ENCODE measurements at regions not wholly inside any gene's neighbourhood (a gene's known extent, or its start where the extent isn't known, plus 50 kb on each side); places are given as distances from the start of the nearest gene placed in this dataset.
"Not testable (repeated sequence)": the region's sequence is repeated elsewhere in the genome, so short reads cannot be mapped to it uniquely, and the experiment has no call there.

DNA sequence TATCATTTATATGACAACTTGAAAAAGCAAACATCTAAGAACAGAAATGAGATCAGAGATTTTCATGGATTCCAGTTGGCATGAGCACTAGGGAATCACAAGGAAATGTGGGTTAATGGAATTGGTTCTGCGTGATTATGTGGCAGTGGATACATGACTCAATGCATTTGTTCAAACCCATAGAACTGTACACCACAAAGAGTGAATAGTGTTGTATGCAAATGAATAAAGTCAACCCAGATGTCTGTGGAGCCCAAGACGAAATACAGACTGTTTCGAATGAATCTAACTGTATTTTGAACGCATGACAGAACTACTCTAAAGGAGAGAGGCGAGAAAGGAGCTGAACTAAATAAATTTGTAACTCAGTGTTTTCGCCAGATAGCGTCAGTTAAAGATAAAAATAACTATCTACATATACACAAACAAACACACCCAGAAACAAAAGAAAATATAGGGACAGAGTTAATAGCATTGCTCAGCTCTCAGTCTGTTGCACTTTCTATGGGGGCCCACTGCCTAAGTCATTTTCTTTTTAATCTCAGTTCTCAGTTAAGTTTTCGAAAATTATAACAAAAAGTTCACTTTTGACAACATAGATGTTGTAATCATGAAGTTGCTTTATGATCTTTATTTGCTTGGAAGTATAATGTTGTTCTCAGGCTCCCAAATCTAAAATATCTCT lies 636.7 kb upstream of the SEMA3D start:
- Histone ChIP-seq H3K27me3 (ENCODE audit: control insufficient read depth, insufficient read depth, low read length) (no peaks in the 10 kb centered on the region), H3K27ac (ENCODE audit: low read length) (no peak overlapping the region), H3K36me3 (ENCODE audit: control insufficient read depth, insufficient read depth, low read length) (no peaks in the 10 kb centered on the region), H3K4me3 (ENCODE audit: low read length) (no peak overlapping the region), H3K4me1 (ENCODE audit: control insufficient read depth, insufficient read depth, low read length) (no peaks in the 10 kb centered on the region), H3K9me3 (replicated peaks; ENCODE audit: control insufficient read depth, low read depth, low read length) (peaks cover 10% of the 10 kb centered on the region)
- peak; percentile 52 for DNase-seq
- WGBS (ENCODE audit: insufficient coverage): no CpG with 5 or more reads among the region's 8 CpGs

GRCh38 chr7:85821926-85822325 lies 635.1 kb upstream of the SEMA3D start:
- Histone ChIP-seq H3K9me3 (replicated peaks; ENCODE audit: control insufficient read depth, low read depth, low read length) (peaks cover 10% of the 10 kb centered on the region), H3K36me3 (ENCODE audit: control insufficient read depth, insufficient read depth, low read length) (no peaks in the 10 kb centered on the region), H3K4me3 (ENCODE audit: low read length) (no peak overlapping the region), H3K27ac (ENCODE audit: low read length) (no peak overlapping the region), H3K4me1 (ENCODE audit: control insufficient read depth, insufficient read depth, low read length) (no peaks in the 10 kb centered on the region), H3K27me3 (ENCODE audit: control insufficient read depth, insufficient read depth, low read length) (no peaks in the 10 kb centered on the region)
- DNase-seq: no peak
- 86% methylated on average over 4 of the region's 4 CpGs for WGBS (ENCODE audit: insufficient coverage)

GRCh38 chr7:85820702-85821443 lies 634.0 kb upstream of the SEMA3D start:
- H3K4me3 ChIP-seq (ENCODE audit: low read length): no peak overlapping the region
- H3K27me3 ChIP-seq (ENCODE audit: control insufficient read depth, insufficient read depth, low read length): no peaks in the 10 kb centered on the region
- H3K36me3 ChIP-seq (ENCODE audit: control insufficient read depth, insufficient read depth, low read length): no peaks in the 10 kb centered on the region
- no peak for DNase-seq
- H3K4me1 ChIP-seq (ENCODE audit: control insufficient read depth, insufficient read depth, low read length): no peaks in the 10 kb centered on the region
- H3K27ac ChIP-seq (ENCODE audit: low read length): no peak overlapping the region
- WGBS (ENCODE audit: insufficient coverage): 96% methylated on average over 5 of the region's 5 CpGs
- H3K9me3 ChIP-seq (replicated peaks; ENCODE audit: control insufficient read depth, low read depth, low read length): peaks cover 10% of the 10 kb centered on the region

DNA sequence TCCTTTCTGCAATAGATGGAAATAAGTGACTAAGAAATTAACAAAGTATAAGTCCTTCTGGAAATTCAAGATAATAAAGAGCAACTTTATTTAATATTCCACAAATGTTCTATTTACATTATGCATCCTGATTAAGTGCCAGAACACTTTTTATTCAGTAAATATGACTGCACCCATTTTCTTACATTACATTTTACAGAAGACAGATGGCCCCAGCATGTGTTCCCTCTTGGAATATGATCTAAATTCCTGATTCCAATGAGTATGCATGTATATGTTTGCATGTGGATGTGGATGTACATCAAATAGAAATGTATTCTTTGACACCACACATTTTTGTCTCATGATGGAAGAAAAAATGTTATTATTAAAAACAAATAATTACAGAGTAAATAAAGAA lies 628.7 kb upstream of the SEMA3D start:
- no peaks in the 10 kb centered on the region for H3K36me3 ChIP-seq (ENCODE audit: control insufficient read depth, insufficient read depth, low read length)
- no peak overlapping the region for H3K4me3 ChIP-seq (ENCODE audit: low read length)
- no peaks in the 10 kb centered on the region for H3K9me3 ChIP-seq (replicated peaks; ENCODE audit: control insufficient read depth, low read depth, low read length)
- no peaks in the 10 kb centered on the region for H3K27me3 ChIP-seq (ENCODE audit: control insufficient read depth, insufficient read depth, low read length)
- H3K4me1 ChIP-seq (ENCODE audit: control insufficient read depth, insufficient read depth, low read length): no peaks in the 10 kb centered on the region
- no peak overlapping the region for H3K27ac ChIP-seq (ENCODE audit: low read length)
- peak; percentile 23 for DNase-seq

DNA sequence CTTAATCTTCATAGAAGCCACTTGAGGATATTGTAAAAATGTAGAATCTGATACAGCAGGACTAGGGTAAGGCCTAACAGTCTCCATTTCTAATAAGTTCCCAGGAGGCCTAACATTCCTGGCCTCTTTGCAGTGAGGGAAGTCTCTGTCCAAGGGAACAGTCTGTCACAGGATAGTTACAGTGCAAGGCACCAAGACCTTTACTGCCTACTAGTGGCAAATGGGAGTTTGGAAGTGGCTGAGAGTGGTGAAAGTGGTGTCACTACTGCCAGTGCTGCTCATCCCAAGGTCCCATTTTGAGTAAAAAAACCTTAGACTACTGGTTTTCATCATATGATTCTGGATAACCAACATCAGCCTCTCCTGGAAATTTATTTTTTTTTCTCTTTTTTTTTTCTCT lies 619.5 kb upstream of the SEMA3D start:
- Histone ChIP-seq H3K9me3 (replicated peaks; ENCODE audit: control insufficient read depth, low read depth, low read length) (no peaks in the 10 kb centered on the region), H3K36me3 (ENCODE audit: control insufficient read depth, insufficient read depth, low read length) (no peaks in the 10 kb centered on the region), H3K4me1 (ENCODE audit: control insufficient read depth, insufficient read depth, low read length) (no peaks in the 10 kb centered on the region), H3K4me3 (ENCODE audit: low read length) (no peak overlapping the region), H3K27me3 (ENCODE audit: control insufficient read depth, insufficient read depth, low read length) (no peaks in the 10 kb centered on the region), H3K27ac (ENCODE audit: low read length) (no peak overlapping the region)
- DNase-seq: no peak

- H3K9me3 ChIP-seq (replicated peaks; ENCODE audit: control insufficient read depth, low read depth, low read length): no peaks in the 10 kb centered on the region
- no peak overlapping the region for H3K4me3 ChIP-seq (ENCODE audit: low read length)
- DNase-seq: peak; percentile 36
- no peaks in the 10 kb centered on the region for H3K27me3 ChIP-seq (ENCODE audit: control insufficient read depth, insufficient read depth, low read length)
- H3K27ac ChIP-seq (ENCODE audit: low read length): no peak overlapping the region
- H3K36me3 ChIP-seq (ENCODE audit: control insufficient read depth, insufficient read depth, low read length): no peaks in the 10 kb centered on the region
- no peaks in the 10 kb centered on the region for H3K4me1 ChIP-seq (ENCODE audit: control insufficient read depth, insufficient read depth, low read length)
These were observed 618.8 kb upstream of the SEMA3D start for GRCh38 chr7:85805656-85806055.

DNA sequence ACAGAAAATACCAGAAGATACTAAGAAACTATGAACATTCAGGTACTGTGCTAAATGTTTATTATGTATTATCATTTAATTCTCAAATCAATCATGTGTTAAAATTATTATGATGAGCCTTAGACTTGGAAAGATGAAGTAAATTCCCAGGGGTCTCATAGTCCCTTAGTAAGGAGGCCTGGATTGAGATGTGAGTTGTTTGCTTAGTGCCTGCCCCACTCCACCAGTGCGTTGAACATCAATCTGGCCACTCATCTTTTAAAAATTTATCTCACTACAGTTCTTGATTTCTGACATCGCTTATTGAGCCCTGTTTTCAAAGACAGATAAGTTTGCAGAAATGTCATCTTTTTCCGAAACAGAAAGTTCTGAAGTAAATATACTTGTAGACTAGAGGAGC lies 618.4 kb upstream of the SEMA3D start:
- peak; percentile 16 for DNase-seq
- Histone ChIP-seq H3K27ac (ENCODE audit: low read length) (no peak overlapping the region), H3K27me3 (ENCODE audit: control insufficient read depth, insufficient read depth, low read length) (no peaks in the 10 kb centered on the region), H3K9me3 (replicated peaks; ENCODE audit: control insufficient read depth, low read depth, low read length) (no peaks in the 10 kb centered on the region), H3K4me3 (ENCODE audit: low read length) (no peak overlapping the region), H3K36me3 (ENCODE audit: control insufficient read depth, insufficient read depth, low read length) (no peaks in the 10 kb centered on the region), H3K4me1 (ENCODE audit: control insufficient read depth, insufficient read depth, low read length) (no peaks in the 10 kb centered on the region)
- WGBS (ENCODE audit: insufficient coverage): no CpG with 5 or more reads among the region's 3 CpGs

DNA sequence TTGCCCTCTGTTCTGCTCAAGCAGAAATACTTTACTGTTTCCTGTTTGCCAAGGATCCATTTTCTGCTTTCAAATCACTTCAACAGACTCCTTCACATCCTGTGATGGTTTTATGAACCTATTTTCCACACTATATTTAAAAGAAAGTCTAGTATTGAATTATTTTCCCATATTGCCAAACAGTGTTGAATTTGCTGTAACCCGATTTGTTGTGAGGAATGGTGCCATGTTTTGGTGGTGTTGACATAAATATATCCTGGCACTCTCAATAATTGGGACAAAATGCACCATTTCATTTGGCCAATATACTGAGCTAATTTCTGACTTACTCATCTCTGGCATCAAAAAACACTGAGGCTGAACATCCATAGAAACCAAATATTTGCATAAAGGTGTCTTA lies 615.4 kb upstream of the SEMA3D start:
- no CpG with 5 or more reads among the region's 1 CpG for WGBS (ENCODE audit: insufficient coverage)

DNA sequence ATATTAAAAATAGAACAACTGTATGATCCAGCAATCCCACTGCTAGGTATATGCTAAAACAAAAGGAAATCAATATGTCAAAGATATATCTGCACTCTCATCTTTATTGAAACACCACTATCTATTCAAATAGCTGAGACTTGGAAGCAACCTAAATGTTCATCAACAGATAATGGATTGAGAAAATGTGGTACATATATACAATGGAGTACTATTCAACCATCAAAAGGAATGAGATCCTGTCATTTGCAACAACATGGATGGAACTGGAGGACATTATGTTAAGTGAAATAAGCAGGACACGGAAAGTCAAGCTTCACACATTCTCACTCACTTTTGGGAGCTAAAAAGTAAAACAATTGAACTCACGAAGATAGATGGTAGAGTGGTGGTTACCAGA lies 610.1 kb upstream of the SEMA3D start:
- no peaks in the 10 kb centered on the region for H3K4me1 ChIP-seq (ENCODE audit: control insufficient read depth, insufficient read depth, low read length)
- no peaks in the 10 kb centered on the region for H3K36me3 ChIP-seq (ENCODE audit: control insufficient read depth, insufficient read depth, low read length)
- H3K4me3 ChIP-seq (ENCODE audit: low read length): no peak overlapping the region
- H3K27me3 ChIP-seq (ENCODE audit: control insufficient read depth, insufficient read depth, low read length): no peaks in the 10 kb centered on the region
- H3K9me3 ChIP-seq (replicated peaks; ENCODE audit: control insufficient read depth, low read depth, low read length): no peaks in the 10 kb centered on the region
- no peak for DNase-seq
- H3K27ac ChIP-seq (ENCODE audit: low read length): no peak overlapping the region
- no CpG with 5 or more reads among the region's 2 CpGs for WGBS (ENCODE audit: insufficient coverage)

More for the DNA sequence above, 615.4 kb upstream of the SEMA3D start:
- Histone ChIP-seq H3K9me3 (replicated peaks; ENCODE audit: control insufficient read depth, low read depth, low read length) (no peaks in the 10 kb centered on the region), H3K27me3 (ENCODE audit: control insufficient read depth, insufficient read depth, low read length) (no peaks in the 10 kb centered on the region), H3K36me3 (ENCODE audit: control insufficient read depth, insufficient read depth, low read length) (no peaks in the 10 kb centered on the region), H3K4me1 (ENCODE audit: control insufficient read depth, insufficient read depth, low read length) (no peaks in the 10 kb centered on the region), H3K4me3 (ENCODE audit: low read length) (no peak overlapping the region), H3K27ac (ENCODE audit: low read length) (no peak overlapping the region)
- DNase-seq: peak; percentile 66

DNA sequence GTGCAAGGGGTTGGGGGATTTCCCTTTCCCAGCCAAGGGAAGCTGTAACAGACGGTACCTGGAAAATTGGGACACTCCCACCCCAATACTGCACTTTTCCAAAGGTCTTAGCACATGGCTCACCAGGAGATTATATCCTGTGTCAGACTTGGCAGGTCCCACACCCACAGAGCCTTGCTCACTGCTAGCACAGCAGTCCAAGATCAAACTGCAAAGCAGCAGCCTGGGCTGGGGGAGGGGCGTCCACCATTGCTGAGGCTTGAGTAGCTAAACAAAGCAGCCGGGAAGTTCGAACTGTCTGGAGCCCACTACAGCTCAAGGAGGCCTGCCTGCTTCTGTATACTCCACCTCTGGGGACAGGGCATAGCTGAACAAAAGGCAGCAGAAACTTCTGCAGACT lies 604.2 kb upstream of the SEMA3D start:
- WGBS (ENCODE audit: insufficient coverage): 100% methylated on average over 3 of the region's 4 CpGs
- DNase-seq; H3K36me3 ChIP-seq (ENCODE audit: control insufficient read depth, insufficient read depth, low read length); H3K27me3 ChIP-seq (ENCODE audit: control insufficient read depth, insufficient read depth, low read length); H3K4me1 ChIP-seq (ENCODE audit: control insufficient read depth, insufficient read depth, low read length); H3K27ac ChIP-seq (ENCODE audit: low read length); H3K9me3 ChIP-seq (replicated peaks; ENCODE audit: control insufficient read depth, low read depth, low read length); H3K4me3 ChIP-seq (ENCODE audit: low read length): not testable (repeated sequence)

DNA sequence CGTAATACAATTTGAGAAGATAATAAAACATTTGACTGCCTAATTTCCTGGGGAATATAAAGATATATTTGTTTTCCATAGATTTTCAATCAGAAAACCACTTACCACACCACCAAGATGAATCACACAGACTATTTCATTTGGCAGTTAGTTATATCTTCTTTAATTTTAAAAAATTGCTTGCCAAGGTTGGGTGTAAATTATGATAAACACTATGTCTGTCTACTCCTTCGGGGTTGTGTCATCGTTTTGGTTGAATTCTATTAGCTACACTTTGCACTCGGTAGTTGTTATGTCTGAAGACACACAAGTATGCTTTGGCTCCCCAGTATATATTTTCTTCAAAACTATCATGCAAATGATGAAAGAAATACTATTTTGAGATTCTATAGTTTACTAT lies 594.8 kb upstream of the SEMA3D start:
- Histone ChIP-seq H3K4me1 (ENCODE audit: control insufficient read depth, insufficient read depth, low read length) (no peaks in the 10 kb centered on the region), H3K27me3 (ENCODE audit: control insufficient read depth, insufficient read depth, low read length) (no peaks in the 10 kb centered on the region), H3K9me3 (replicated peaks; ENCODE audit: control insufficient read depth, low read depth, low read length) (peaks cover 3% of the 10 kb centered on the region), H3K27ac (ENCODE audit: low read length) (no peak overlapping the region), H3K36me3 (ENCODE audit: control insufficient read depth, insufficient read depth, low read length) (no peaks in the 10 kb centered on the region), H3K4me3 (ENCODE audit: low read length) (no peak overlapping the region)
- DNase-seq: no peak
- no CpG with 5 or more reads among the region's 4 CpGs for WGBS (ENCODE audit: insufficient coverage)

Data from muscle of leg (tissue), 3 donors.